ENCODE measurements at regions not wholly inside any gene's neighbourhood (a gene's known extent, or its start where the extent isn't known, plus 50 kb on each side); places are given as distances from the start of the nearest gene placed in this dataset.

GRCh38 chr12:60398547-60398946, 802.7 kb downstream of the SLC16A7 start:
- Mint-ChIP-seq H3K27ac (no peak overlapping the region), H3K9me3 (peaks cover 8% of the 10 kb centered on the region), H3K4me3 (no peak overlapping the region), H3K27me3 (no peaks in the 10 kb centered on the region), H3K4me1 (ENCODE audit: low read depth) (no peaks in the 10 kb centered on the region), H3K36me3 (ENCODE audit: low read depth) (no peaks in the 10 kb centered on the region)
- intact Hi-C loops (cut with micrococcal nuclease): no loop called here

- Mint-ChIP-seq H3K27ac (no peak overlapping the region), H3K27me3 (no peaks in the 10 kb centered on the region), H3K9me3 (peaks cover 8% of the 10 kb centered on the region), H3K4me3 (no peak overlapping the region), H3K36me3 (ENCODE audit: low read depth) (no peaks in the 10 kb centered on the region), H3K4me1 (ENCODE audit: low read depth) (no peaks in the 10 kb centered on the region)
- intact Hi-C loops (cut with micrococcal nuclease): no loop called here
Measured at GRCh38 chr12:60399064-60399463, 803.2 kb downstream of the SLC16A7 start.

- intact Hi-C loops (cut with micrococcal nuclease): no loop called here
- no peaks in the 10 kb centered on the region for H3K9me3 Mint-ChIP-seq
- no peak overlapping the region for H3K4me3 Mint-ChIP-seq
- no peaks in the 10 kb centered on the region for H3K27me3 Mint-ChIP-seq
- no peaks in the 10 kb centered on the region for H3K4me1 Mint-ChIP-seq (ENCODE audit: low read depth)
- no peaks in the 10 kb centered on the region for H3K36me3 Mint-ChIP-seq (ENCODE audit: low read depth)
- no peak overlapping the region for H3K27ac Mint-ChIP-seq
Measured at GRCh38 chr12:60402996-60403395, 807.2 kb downstream of the SLC16A7 start.

GRCh38 chr12:60415351-60415750, 819.5 kb downstream of the SLC16A7 start:
- Mint-ChIP-seq H3K4me1 (ENCODE audit: low read depth) (no peaks in the 10 kb centered on the region), H3K27me3 (no peaks in the 10 kb centered on the region), H3K36me3 (ENCODE audit: low read depth) (no peaks in the 10 kb centered on the region), H3K9me3 (peaks cover 44% of the 10 kb centered on the region), H3K4me3 (no peak overlapping the region), H3K27ac (no peak overlapping the region)
- intact Hi-C loops (cut with micrococcal nuclease): no loop called here

GRCh38 chr12:60419986-60420385, 824.2 kb downstream of the SLC16A7 start:
- Mint-ChIP-seq H3K4me1 (ENCODE audit: low read depth) (no peaks in the 10 kb centered on the region), H3K9me3 (peaks cover 45% of the 10 kb centered on the region), H3K4me3 (no peak overlapping the region), H3K36me3 (ENCODE audit: low read depth) (no peaks in the 10 kb centered on the region), H3K27me3 (no peaks in the 10 kb centered on the region), H3K27ac (no peak overlapping the region)
- intact Hi-C loops (cut with micrococcal nuclease): no loop called here

GRCh38 chr12:60421741-60422140, 825.9 kb downstream of the SLC16A7 start:
- intact Hi-C loops (cut with micrococcal nuclease): no loop called here
- Mint-ChIP-seq H3K4me3 (no peak overlapping the region), H3K27ac (no peak overlapping the region), H3K36me3 (ENCODE audit: low read depth) (no peaks in the 10 kb centered on the region), H3K9me3 (peaks cover 34% of the 10 kb centered on the region), H3K4me1 (ENCODE audit: low read depth) (no peaks in the 10 kb centered on the region), H3K27me3 (no peaks in the 10 kb centered on the region)

GRCh38 chr12:60437297-60437696, 841.5 kb downstream of the SLC16A7 start:
- H3K36me3 Mint-ChIP-seq (ENCODE audit: low read depth): no peaks in the 10 kb centered on the region
- H3K27me3 Mint-ChIP-seq: no peaks in the 10 kb centered on the region
- H3K9me3 Mint-ChIP-seq: peaks cover 54% of the 10 kb centered on the region
- no peaks in the 10 kb centered on the region for H3K4me1 Mint-ChIP-seq (ENCODE audit: low read depth)
- intact Hi-C loops (cut with micrococcal nuclease): no loop called here
- H3K4me3 Mint-ChIP-seq: no peak overlapping the region
- H3K27ac Mint-ChIP-seq: no peak overlapping the region

GRCh38 chr12:60441577-60441976, 845.7 kb downstream of the SLC16A7 start:
- H3K4me1 Mint-ChIP-seq (ENCODE audit: low read depth): no peaks in the 10 kb centered on the region
- no peaks in the 10 kb centered on the region for H3K36me3 Mint-ChIP-seq (ENCODE audit: low read depth)
- H3K27ac Mint-ChIP-seq: no peak overlapping the region
- H3K27me3 Mint-ChIP-seq: no peaks in the 10 kb centered on the region
- intact Hi-C loops (cut with micrococcal nuclease): no loop called here
- peaks cover 72% of the 10 kb centered on the region for H3K9me3 Mint-ChIP-seq
- H3K4me3 Mint-ChIP-seq: no peak overlapping the region

- Mint-ChIP-seq H3K27ac (no peak overlapping the region), H3K4me1 (ENCODE audit: low read depth) (no peaks in the 10 kb centered on the region), H3K36me3 (ENCODE audit: low read depth) (no peaks in the 10 kb centered on the region), H3K9me3 (peaks cover 39% of the 10 kb centered on the region), H3K4me3 (no peak overlapping the region), H3K27me3 (no peaks in the 10 kb centered on the region)
- intact Hi-C loops (cut with micrococcal nuclease): no loop called here
Measured at GRCh38 chr12:60451457-60451856, 855.6 kb downstream of the SLC16A7 start.

GRCh38 chr12:60465060-60465459, 869.2 kb downstream of the SLC16A7 start:
- H3K36me3 Mint-ChIP-seq (ENCODE audit: low read depth): no peaks in the 10 kb centered on the region
- no peak overlapping the region for H3K27ac Mint-ChIP-seq
- H3K27me3 Mint-ChIP-seq: no peaks in the 10 kb centered on the region
- intact Hi-C loops (cut with micrococcal nuclease): no loop called here
- peaks cover 15% of the 10 kb centered on the region for H3K9me3 Mint-ChIP-seq
- H3K4me1 Mint-ChIP-seq (ENCODE audit: low read depth): no peaks in the 10 kb centered on the region
- H3K4me3 Mint-ChIP-seq: no peak overlapping the region

GRCh38 chr12:60468546-60468945, 872.7 kb downstream of the SLC16A7 start:
- Mint-ChIP-seq H3K27ac (no peak overlapping the region), H3K9me3 (no peaks in the 10 kb centered on the region), H3K4me1 (ENCODE audit: low read depth) (no peaks in the 10 kb centered on the region), H3K4me3 (no peak overlapping the region), H3K36me3 (ENCODE audit: low read depth) (no peaks in the 10 kb centered on the region), H3K27me3 (no peaks in the 10 kb centered on the region)
- intact Hi-C loops (cut with micrococcal nuclease): no loop called here

GRCh38 chr12:60475825-60476224, 880.0 kb downstream of the SLC16A7 start:
- H3K4me1 Mint-ChIP-seq (ENCODE audit: low read depth): no peaks in the 10 kb centered on the region
- H3K36me3 Mint-ChIP-seq (ENCODE audit: low read depth): no peaks in the 10 kb centered on the region
- intact Hi-C loops (cut with micrococcal nuclease): no loop called here
- H3K27me3 Mint-ChIP-seq: no peaks in the 10 kb centered on the region
- H3K9me3 Mint-ChIP-seq: peaks cover 9% of the 10 kb centered on the region
- H3K27ac Mint-ChIP-seq: no peak overlapping the region
- H3K4me3 Mint-ChIP-seq: no peak overlapping the region

GRCh38 chr12:60487284-60487683, 891.5 kb downstream of the SLC16A7 start:
- H3K4me3 Mint-ChIP-seq: no peak overlapping the region
- H3K9me3 Mint-ChIP-seq: no peaks in the 10 kb centered on the region
- intact Hi-C loops (cut with micrococcal nuclease): no loop called here
- H3K27me3 Mint-ChIP-seq: no peaks in the 10 kb centered on the region
- H3K36me3 Mint-ChIP-seq (ENCODE audit: low read depth): no peaks in the 10 kb centered on the region
- H3K27ac Mint-ChIP-seq: no peak overlapping the region
- H3K4me1 Mint-ChIP-seq (ENCODE audit: low read depth): no peaks in the 10 kb centered on the region

GRCh38 chr12:60489071-60489470, 893.2 kb downstream of the SLC16A7 start:
- H3K4me1 Mint-ChIP-seq (ENCODE audit: low read depth): no peaks in the 10 kb centered on the region
- H3K36me3 Mint-ChIP-seq (ENCODE audit: low read depth): no peaks in the 10 kb centered on the region
- no peak overlapping the region for H3K27ac Mint-ChIP-seq
- no peaks in the 10 kb centered on the region for H3K27me3 Mint-ChIP-seq
- intact Hi-C loops (cut with micrococcal nuclease): no loop called here
- no peaks in the 10 kb centered on the region for H3K9me3 Mint-ChIP-seq
- no peak overlapping the region for H3K4me3 Mint-ChIP-seq

GRCh38 chr12:60494244-60494643, 898.4 kb downstream of the SLC16A7 start:
- Mint-ChIP-seq H3K27me3 (no peaks in the 10 kb centered on the region), H3K27ac (no peak overlapping the region), H3K9me3 (no peaks in the 10 kb centered on the region), H3K4me1 (ENCODE audit: low read depth) (no peaks in the 10 kb centered on the region), H3K36me3 (ENCODE audit: low read depth) (no peaks in the 10 kb centered on the region), H3K4me3 (no peak overlapping the region)
- intact Hi-C loops (cut with micrococcal nuclease): no loop called here
